K562 (cell line): ENCODE measurements at regions not wholly inside any gene's neighbourhood (a gene's known extent, or its start where the extent isn't known, plus 50 kb on each side); places are given as distances from the start of the nearest gene placed in this dataset.

Experiments
- CC2D1A ChIP-seq: fragments of 450-650 bp; IDR thresholded peaks from 2 replicates; pipeline ENCODE4 v1.6.1; 2017; ENCODE audit warnings: mild to moderate bottlenecking
- CHD2 ChIP-seq: IDR thresholded peaks from 2 replicates; pipeline ENCODE4 v1.6.1; 2011; ENCODE audit warnings: low read depth, low read length
- GABPA ChIP-seq: fragments of 200-800 bp; sonication (Bioruptor generic); conservative IDR thresholded peaks from 2 replicates; pipeline ENCODE4 v1.6.1; 2016; ENCODE audit warnings: low read depth, missing genetic modification characterization, missing compliant biosample characterization
- PCBP1 ChIP-seq: fragments of 200-400 bp; formaldehyde crosslinking; IDR thresholded peaks from 2 replicates; pipeline ENCODE4 v1.6.1; 2018; ENCODE audit warnings: mild to moderate bottlenecking, low read depth, low read length; ENCODE audit not compliant: poor library complexity, severe bottlenecking
- SPI1 ChIP-seq: IDR thresholded peaks from 2 replicates; pipeline ENCODE4 v1.6.1; 2011; ENCODE audit warnings: low read depth, low read length, control low read depth, borderline replicate concordance
- TARDBP ChIP-seq: fragments of 450-650 bp; IDR thresholded peaks from 2 replicates; pipeline ENCODE4 v1.6.1; 2016
- TBP ChIP-seq: optimal IDR thresholded peaks from 2 replicates; pipeline ENCODE3; 2011; ENCODE audit warnings: low read depth, low read length, improper control_type of control experiment
- ZNF318 ChIP-seq, 2 experiments: fragments of 450-650 bp; IDR thresholded peaks; 2 replicates each; pipeline ENCODE4 v1.6.1; 2016; ENCODE audit warnings: mild to moderate bottlenecking in 2 of 2, borderline replicate concordance in 1 of 2, low read depth in 1 of 2, moderate library complexity in 1 of 2
- TF ChIP-seq, protein P1 (sequence below): sonication (generic); IDR thresholded peaks from 2 replicates; pipeline ENCODE4 v1.6.1; 2016

DNA sequence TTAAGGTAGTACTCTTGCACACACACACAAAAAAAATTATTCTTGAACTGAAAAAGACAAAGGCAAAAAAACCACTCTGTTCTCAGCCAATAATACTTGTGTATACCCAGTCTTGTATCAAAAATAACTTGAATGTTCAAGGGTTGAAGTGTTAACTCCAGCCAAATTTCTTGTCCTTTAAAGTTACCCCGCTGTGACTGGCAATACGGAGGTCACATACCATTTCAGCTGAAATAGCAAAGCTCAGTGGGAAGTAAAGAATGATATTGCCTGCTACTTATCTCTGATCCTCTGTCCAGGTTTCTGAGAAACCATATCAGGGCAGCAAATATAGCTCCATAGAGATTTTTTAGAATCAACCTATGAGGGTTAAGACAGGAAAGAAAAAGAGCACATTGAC, 167.4 kb downstream of the C12orf50 start:
- no peak for TF ChIP-seq CHD2
- no peak for TF ChIP-seq TARDBP
- TF ChIP-seq ZNF318 (IDR thresholded peaks at IDR 0.05; ENCODE audit: borderline replicate concordance in 1 of 2, low read depth in 1 of 2): no peak
- TF ChIP-seq, protein P1, sequence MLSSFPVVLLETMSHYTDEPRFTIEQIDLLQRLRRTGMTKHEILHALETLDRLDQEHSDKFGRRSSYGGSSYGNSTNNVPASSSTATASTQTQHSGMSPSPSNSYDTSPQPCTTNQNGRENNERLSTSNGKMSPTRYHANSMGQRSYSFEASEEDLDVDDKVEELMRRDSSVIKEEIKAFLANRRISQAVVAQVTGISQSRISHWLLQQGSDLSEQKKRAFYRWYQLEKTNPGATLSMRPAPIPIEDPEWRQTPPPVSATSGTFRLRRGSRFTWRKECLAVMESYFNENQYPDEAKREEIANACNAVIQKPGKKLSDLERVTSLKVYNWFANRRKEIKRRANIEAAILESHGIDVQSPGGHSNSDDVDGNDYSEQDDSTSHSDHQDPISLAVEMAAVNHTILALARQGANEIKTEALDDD: no peak
- no peak for TF ChIP-seq GABPA
- no peak for TF ChIP-seq CC2D1A
- TF ChIP-seq SPI1: no peak
- TF ChIP-seq PCBP1: no peak
- TF ChIP-seq TBP: no peak
